Thymus (tissue), 11 donors: ENCODE measurements at regions not wholly inside any gene's neighbourhood (a gene's known extent, or its start where the extent isn't known, plus 50 kb on each side); places are given as distances from the start of the nearest gene placed in this dataset.
"Not testable (repeated sequence)": the region's sequence is repeated elsewhere in the genome, so short reads cannot be mapped to it uniquely, and the experiment has no call there.

Experiments
- DNase-seq, 9 donors: peaks; one replicate each; pipeline ENCODE4 v3.0.0-alpha.2; 2013; ENCODE audit warnings: low spot score in 9 of 9, low read depth in 6 of 9, missing footprints in 1 of 9
- H3K27ac ChIP-seq, 2 donors: one replicate each; pipeline ENCODE4 v1.5.1; 2013; ENCODE audit warnings: control low read depth in 1 of 2, low read depth in 1 of 2, low read length in 1 of 2, mild to moderate bottlenecking in 1 of 2, moderate library complexity in 1 of 2
- H3K27me3 ChIP-seq, 2 donors: one replicate each; pipeline ENCODE4 v1.5.1; 2013; ENCODE audit warnings: low read length in 1 of 2; ENCODE audit not compliant: control insufficient read depth in 2 of 2, insufficient read depth in 1 of 2
- H3K36me3 ChIP-seq, 2 donors: one replicate each; pipeline ENCODE4 v1.5.1; 2013; ENCODE audit warnings: low read length in 1 of 2, mild to moderate bottlenecking in 1 of 2, moderate library complexity in 1 of 2; ENCODE audit not compliant: control insufficient read depth in 2 of 2, insufficient read depth in 2 of 2
- H3K4me1 ChIP-seq, 2 donors: one replicate each; pipeline ENCODE4 v1.5.1; 2013; ENCODE audit warnings: low read length in 2 of 2; ENCODE audit not compliant: control insufficient read depth in 2 of 2, insufficient read depth in 2 of 2
- H3K4me3 ChIP-seq, 2 donors: one replicate each; pipeline ENCODE4 v1.5.1; 2013; ENCODE audit warnings: low read length in 2 of 2, control low read depth in 1 of 2, mild to moderate bottlenecking in 1 of 2
- H3K9me3 ChIP-seq, 2 donors: one replicate each; pipeline ENCODE4 v1.5.1; 2013; ENCODE audit warnings: low read length in 1 of 2, mild to moderate bottlenecking in 1 of 2; ENCODE audit not compliant: control insufficient read depth in 2 of 2, insufficient read depth in 1 of 2
- WGBS: extraction: QIAGEN DNeasy Blood & Tissue Kit; methylation state at CpG from one replicate; pipeline ENCODE4 v1.1.7; 2013; 5-methylcytosine and 5-hydroxymethylcytosine counted together
- donor health status: healthy.

GRCh38 chr12:22130671-22131070, 84.7 kb downstream of the CMAS start:
- WGBS: 96% methylated on average over 3 of the region's 3 CpGs
- Histone ChIP-seq H3K27me3 (no peaks in the 10 kb centered on the region), H3K9me3 (no peaks in the 10 kb centered on the region), H3K27ac (no peak overlapping the region), H3K4me3 (no peak overlapping the region), H3K4me1 (no peaks in the 10 kb centered on the region), H3K36me3 (no peaks in the 10 kb centered on the region)
- DNase-seq: no peak

- DNase-seq, H3K27ac ChIP-seq, H3K4me3 ChIP-seq, H3K4me1 ChIP-seq, H3K9me3 ChIP-seq, H3K27me3 ChIP-seq, H3K36me3 ChIP-seq: not testable (repeated sequence)
- 92% methylated on average over 17 of the region's 21 CpGs for WGBS
Observed at GRCh38 chr12:22136604-22137117, 90.6 kb downstream of the CMAS start.
